ENCODE measurements at regions not wholly inside any gene's neighbourhood (a gene's known extent, or its start where the extent isn't known, plus 50 kb on each side); places are given as distances from the start of the nearest gene placed in this dataset.
"Not testable (repeated sequence)": the region's sequence is repeated elsewhere in the genome, so short reads cannot be mapped to it uniquely, and the experiment has no call there.

GRCh38 chr1:95297906-95298305, 63.9 kb downstream of the RWDD3 start:
- H3K27me3 ChIP-seq (ENCODE audit: control insufficient read depth in 2 of 2, insufficient read depth in 2 of 2, low read length in 2 of 2); H3K4me2 ChIP-seq (ENCODE audit: insufficient read depth, low read length); H3K27ac ChIP-seq (ENCODE audit: insufficient read depth, low read depth, low read length); H3K79me2 ChIP-seq (ENCODE audit: control insufficient read depth, insufficient read depth, low read length); H4K20me1 ChIP-seq (replicated peaks; ENCODE audit: control insufficient read depth, extremely low read depth, insufficient read depth, low read length); CTCF ChIA-PET; H3K9me1 ChIP-seq (replicated peaks; ENCODE audit: control insufficient read depth, extremely low read depth, insufficient read depth, low read length); H3K9ac ChIP-seq (replicated peaks; ENCODE audit: extremely low read depth, insufficient read depth, low read length); BruUV-seq (replicated peaks); H3K36me3 ChIP-seq (ENCODE audit: control insufficient read depth in 2 of 2, extremely low read depth in 1 of 2, insufficient read depth in 2 of 2, low read length in 2 of 2); intact Hi-C loops (cut with micrococcal nuclease); H3K9me3 ChIP-seq (replicated peaks; ENCODE audit: control insufficient read depth, insufficient read depth, low read length); dilution Hi-C loops (cut with MboI; ENCODE audit: extremely low pct_ligation_motif_present, low sequenced_read_pairs); H3K4me3 ChIP-seq (replicated peaks in 1 of 3; ENCODE audit: insufficient read depth in 1 of 3, low read depth in 1 of 3, low read length in 3 of 3); H2AFZ ChIP-seq (ENCODE audit: low read depth, low read length); H3K4me1 ChIP-seq (ENCODE audit: control insufficient read depth, extremely low read depth, insufficient read depth, low read length); POLR2A ChIA-PET; FAIRE-seq; DNase-seq (ENCODE audit: low read depth, low spot score): not testable (repeated sequence)

- Histone ChIP-seq H3K9ac (replicated peaks; ENCODE audit: extremely low read depth, insufficient read depth, low read length) (no peak overlapping the region), H3K9me3 (replicated peaks; ENCODE audit: control insufficient read depth, insufficient read depth, low read length) (no peaks in the 10 kb centered on the region), H3K9me1 (replicated peaks; ENCODE audit: control insufficient read depth, extremely low read depth, insufficient read depth, low read length) (no peaks in the 10 kb centered on the region), H3K79me2 (ENCODE audit: control insufficient read depth, insufficient read depth, low read length) (no peaks in the 10 kb centered on the region), H3K36me3 (ENCODE audit: control insufficient read depth in 2 of 2, extremely low read depth in 1 of 2, insufficient read depth in 2 of 2, low read length in 2 of 2) (no peaks in the 10 kb centered on the region), H3K27me3 (ENCODE audit: control insufficient read depth in 2 of 2, insufficient read depth in 2 of 2, low read length in 2 of 2) (no peaks in the 10 kb centered on the region), H2AFZ (ENCODE audit: low read depth, low read length) (no peak overlapping the region), H3K4me1 (ENCODE audit: control insufficient read depth, extremely low read depth, insufficient read depth, low read length) (no peaks in the 10 kb centered on the region), H4K20me1 (replicated peaks; ENCODE audit: control insufficient read depth, extremely low read depth, insufficient read depth, low read length) (no peaks in the 10 kb centered on the region), H3K27ac (ENCODE audit: insufficient read depth, low read depth, low read length) (no peak overlapping the region), H3K4me2 (ENCODE audit: insufficient read depth, low read length) (no peak overlapping the region), H3K4me3 (replicated peaks in 1 of 3; ENCODE audit: insufficient read depth in 1 of 3, low read depth in 1 of 3, low read length in 3 of 3) (no peak overlapping the region)
- intact Hi-C loops (cut with micrococcal nuclease), result no loop called here
- DNase-seq (ENCODE audit: low read depth, low spot score) (no peak), FAIRE-seq (no peak)
- TF ChIP-seq EZH2 (IDR thresholded peaks at IDR 0.05; ENCODE audit: borderline replicate concordance, low read depth, low read length, severe bottlenecking) (no peak), JUN (IDR thresholded peaks at IDR 0.05; ENCODE audit: borderline replicate concordance, insufficient read depth, insufficient read length, low read depth) (no peak), POLR2AphosphoS5 (IDR thresholded peaks at IDR 0.05; ENCODE audit: insufficient read depth, low read depth, low read length) (no peak), MYC (IDR thresholded peaks at IDR 0.05; ENCODE audit: low read depth, low read length) (no peak), GATA2 (IDR thresholded peaks at IDR 0.05; ENCODE audit: insufficient read depth, insufficient read length, low read depth, low read length) (no peak), FOS (IDR thresholded peaks at IDR 0.05; ENCODE audit: borderline replicate concordance, insufficient read depth, low read length) (no peak), MAX (IDR thresholded peaks at IDR 0.05; ENCODE audit: insufficient read depth, insufficient read length) (no peak), POLR2A (IDR thresholded peaks at IDR 0.05; ENCODE audit: low read depth, low read length) (no peak)
- TF ChIP-seq, protein P1, sequence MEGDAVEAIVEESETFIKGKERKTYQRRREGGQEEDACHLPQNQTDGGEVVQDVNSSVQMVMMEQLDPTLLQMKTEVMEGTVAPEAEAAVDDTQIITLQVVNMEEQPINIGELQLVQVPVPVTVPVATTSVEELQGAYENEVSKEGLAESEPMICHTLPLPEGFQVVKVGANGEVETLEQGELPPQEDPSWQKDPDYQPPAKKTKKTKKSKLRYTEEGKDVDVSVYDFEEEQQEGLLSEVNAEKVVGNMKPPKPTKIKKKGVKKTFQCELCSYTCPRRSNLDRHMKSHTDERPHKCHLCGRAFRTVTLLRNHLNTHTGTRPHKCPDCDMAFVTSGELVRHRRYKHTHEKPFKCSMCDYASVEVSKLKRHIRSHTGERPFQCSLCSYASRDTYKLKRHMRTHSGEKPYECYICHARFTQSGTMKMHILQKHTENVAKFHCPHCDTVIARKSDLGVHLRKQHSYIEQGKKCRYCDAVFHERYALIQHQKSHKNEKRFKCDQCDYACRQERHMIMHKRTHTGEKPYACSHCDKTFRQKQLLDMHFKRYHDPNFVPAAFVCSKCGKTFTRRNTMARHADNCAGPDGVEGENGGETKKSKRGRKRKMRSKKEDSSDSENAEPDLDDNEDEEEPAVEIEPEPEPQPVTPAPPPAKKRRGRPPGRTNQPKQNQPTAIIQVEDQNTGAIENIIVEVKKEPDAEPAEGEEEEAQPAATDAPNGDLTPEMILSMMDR (IDR thresholded peaks at IDR 0.05; ENCODE audit: extremely low read depth in 1 of 2, insufficient read depth in 1 of 2, low read depth in 1 of 2, low read length in 2 of 2), result no peak
- ChIA-PET POLR2A (no interaction called here), CTCF (no interaction called here)
- dilution Hi-C loops (cut with MboI; ENCODE audit: extremely low pct_ligation_motif_present, low sequenced_read_pairs), result no loop called here
- BruUV-seq (replicated peaks), result no TSS peak
These were observed 67.1 kb downstream of the RWDD3 start for GRCh38 chr1:95301091-95301490.

Measured in endothelial cell of umbilical vein (primary cell).